ENCODE measurements at regions not wholly inside any gene's neighbourhood (a gene's known extent, or its start where the extent isn't known, plus 50 kb on each side); places are given as distances from the start of the nearest gene placed in this dataset.

- Mint-ChIP-seq H3K27me3 (ENCODE audit: insufficient read depth) (no peaks in the 10 kb centered on the region), H3K4me1 (peaks cover 34% of the 10 kb centered on the region), H3K4me3 (no peak overlapping the region), H3K9me3 (no peaks in the 10 kb centered on the region), H3K27ac (no peak overlapping the region), H3K36me3 (ENCODE audit: low read depth) (no peaks in the 10 kb centered on the region)
- Histone ChIP-seq H3K9me3 (ENCODE audit: control insufficient read depth, low read length) (no peaks in the 10 kb centered on the region), H3K4me3 (ENCODE audit: low read length) (no peak overlapping the region), H3K9ac (ENCODE audit: extremely low read depth, low read length, poor library complexity, severe bottlenecking) (no peak overlapping the region), H3K27ac (ENCODE audit: low read depth, low read length) (no peak overlapping the region), H3K36me3 (ENCODE audit: control insufficient read depth, insufficient read depth, low read length) (no peaks in the 10 kb centered on the region), H3K27me3 (ENCODE audit: control insufficient read depth, insufficient read depth, low read length, poor library complexity, severe bottlenecking) (no peaks in the 10 kb centered on the region), H3K4me1 (ENCODE audit: control insufficient read depth, insufficient read depth, low read length) (peaks cover 7% of the 10 kb centered on the region)
- TF ChIP-seq CTCF (conservative IDR thresholded peaks at IDR 0.05): no peak
- DNase-seq: no peak
- 95 to 100% methylated on average over 5 of the region's 5 CpGs for WGBS, 2 experiments (ENCODE audit: insufficient coverage in 1 of 2, insufficient read length in 1 of 2)
Measured at GRCh38 chr3:59482684-59483083, 432.9 kb upstream of the CFAP20DC start.

DNA sequence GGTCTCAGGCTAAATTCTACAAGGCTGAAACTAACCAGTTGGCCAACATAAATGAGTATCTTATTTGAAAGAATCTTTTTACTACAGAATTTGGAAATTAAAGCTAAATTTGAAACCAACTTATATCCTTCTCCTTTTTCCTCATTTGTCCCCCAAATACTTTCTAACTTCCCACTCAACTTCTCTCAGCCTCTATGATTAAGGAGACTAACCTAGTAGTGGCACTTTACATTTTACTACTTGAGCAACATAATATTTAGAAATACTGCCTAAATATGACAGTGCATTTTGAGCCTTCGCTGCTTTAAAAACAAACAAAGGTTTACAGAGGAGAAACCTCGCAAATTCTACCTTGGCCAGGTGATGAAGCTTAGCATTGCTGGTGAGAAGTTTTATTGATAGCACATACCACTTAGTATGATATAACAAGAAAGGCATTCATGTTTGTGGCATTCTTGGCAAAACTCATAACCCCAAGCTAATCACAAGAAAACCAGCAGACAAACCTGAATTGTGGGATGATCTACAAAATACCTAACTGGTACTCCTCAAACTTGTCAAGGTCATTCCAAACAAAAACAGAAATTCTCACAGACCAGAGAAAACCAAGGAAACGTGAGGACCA, 432.1 kb upstream of the CFAP20DC start:
- Histone ChIP-seq H3K9ac (ENCODE audit: extremely low read depth, low read length, poor library complexity, severe bottlenecking) (no peak overlapping the region), H3K27ac (ENCODE audit: low read depth, low read length) (no peak overlapping the region), H3K9me3 (ENCODE audit: control insufficient read depth, low read length) (no peaks in the 10 kb centered on the region), H3K27me3 (ENCODE audit: control insufficient read depth, insufficient read depth, low read length, poor library complexity, severe bottlenecking) (no peaks in the 10 kb centered on the region), H3K4me3 (ENCODE audit: low read length) (no peak overlapping the region), H3K36me3 (ENCODE audit: control insufficient read depth, insufficient read depth, low read length) (no peaks in the 10 kb centered on the region), H3K4me1 (ENCODE audit: control insufficient read depth, insufficient read depth, low read length) (peaks cover 7% of the 10 kb centered on the region)
- Mint-ChIP-seq H3K27me3 (ENCODE audit: insufficient read depth) (no peaks in the 10 kb centered on the region), H3K4me1 (peaks cover 26% of the 10 kb centered on the region), H3K9me3 (no peaks in the 10 kb centered on the region), H3K27ac (no peak overlapping the region), H3K36me3 (ENCODE audit: low read depth) (no peaks in the 10 kb centered on the region), H3K4me3 (no peak overlapping the region)
- TF ChIP-seq CTCF (conservative IDR thresholded peaks at IDR 0.05): no peak
- no peak for DNase-seq
- 93 to 100% methylated on average over 1 to 3 of the region's 3 CpGs for whole genome bisulfite sequencing, 2 experiments (ENCODE audit: insufficient coverage in 1 of 2, insufficient read length in 1 of 2)

GRCh38 chr3:59480486-59480995, 430.7 kb upstream of the CFAP20DC start:
- H3K4me3 ChIP-seq (ENCODE audit: low read length): no peak overlapping the region
- H3K9me3 ChIP-seq (ENCODE audit: control insufficient read depth, low read length): no peaks in the 10 kb centered on the region
- no peak for DNase-seq
- peaks cover 3% of the 10 kb centered on the region for H3K27me3 Mint-ChIP-seq (ENCODE audit: insufficient read depth)
- 95 to 100% methylated on average over 1 to 5 of the region's 5 CpGs for WGBS, 2 experiments (ENCODE audit: insufficient coverage in 1 of 2, insufficient read length in 1 of 2)
- no peak for TF ChIP-seq CTCF (conservative IDR thresholded peaks at IDR 0.05)
- H3K4me1 Mint-ChIP-seq: peaks cover 14% of the 10 kb centered on the region
- H3K36me3 Mint-ChIP-seq (ENCODE audit: low read depth): no peaks in the 10 kb centered on the region
- H3K9me3 Mint-ChIP-seq: no peaks in the 10 kb centered on the region
- no peak overlapping the region for H3K9ac ChIP-seq (ENCODE audit: extremely low read depth, low read length, poor library complexity, severe bottlenecking)
- no peak overlapping the region for H3K27ac ChIP-seq (ENCODE audit: low read depth, low read length)
- H3K27me3 ChIP-seq (ENCODE audit: control insufficient read depth, insufficient read depth, low read length, poor library complexity, severe bottlenecking): no peaks in the 10 kb centered on the region
- H3K27ac Mint-ChIP-seq: no peak overlapping the region
- H3K36me3 ChIP-seq (ENCODE audit: control insufficient read depth, insufficient read depth, low read length): no peaks in the 10 kb centered on the region
- no peak overlapping the region for H3K4me3 Mint-ChIP-seq
- peaks cover 3% of the 10 kb centered on the region for H3K4me1 ChIP-seq (ENCODE audit: control insufficient read depth, insufficient read depth, low read length)

Data from endodermal cell (in vitro differentiated cells).